NCI-H460 (cell line): ENCODE measurements at regions not wholly inside any gene's neighbourhood (a gene's known extent, or its start where the extent isn't known, plus 50 kb on each side); places are given as distances from the start of the nearest gene placed in this dataset.

ENCODE experiments used
- DNase-seq: peaks from one replicate; pipeline ENCODE4 v3.0.0-alpha.2; 2016; ENCODE audit warnings: low read depth; ENCODE audit errors: extremely low read depth
- small RNA-seq, 2 experiments: library from RNA; depleted of rRNA; stranded (forward); fragments of <200 nt; gene quantifications; one replicate each; pipeline ENCODE3, GENCODE V24; 2014

DNA sequence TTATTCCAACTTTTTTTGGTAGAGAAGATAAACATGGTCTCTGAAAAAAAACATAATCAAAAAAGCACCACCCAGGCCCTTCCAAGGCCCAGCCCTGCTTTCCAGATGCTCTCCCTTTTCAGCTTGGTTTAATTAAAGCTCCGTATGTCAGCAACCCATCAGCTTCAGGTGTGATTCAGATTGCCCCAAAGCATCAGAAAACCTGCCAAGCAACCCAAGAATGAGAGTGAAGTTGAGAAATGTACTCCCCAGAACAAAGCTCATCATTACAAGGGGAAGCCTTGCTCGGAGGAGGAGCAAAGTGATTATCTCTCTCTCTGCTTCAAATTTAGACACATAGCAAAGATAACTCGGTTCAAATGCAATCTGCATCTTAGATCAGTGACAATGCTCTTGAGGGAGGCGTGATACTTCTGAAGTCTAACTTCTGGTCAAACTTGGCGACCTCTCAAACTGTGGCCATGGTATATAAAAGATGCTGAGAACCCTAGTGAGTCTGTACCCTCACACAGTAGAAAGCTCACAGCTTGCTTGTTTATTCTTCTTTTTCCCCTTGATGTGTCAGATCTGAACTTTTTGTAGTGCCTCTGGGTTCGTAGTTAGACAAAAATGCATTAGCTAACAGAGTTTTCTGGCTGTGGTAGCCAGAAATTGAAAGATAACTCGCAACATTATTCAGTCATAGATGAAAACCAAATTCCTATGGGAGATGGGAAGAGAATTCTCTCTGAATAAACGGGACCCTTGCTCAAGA lies 63.3 kb upstream of the ZC3H11B start:
- DNase-seq: no peak

DNA sequence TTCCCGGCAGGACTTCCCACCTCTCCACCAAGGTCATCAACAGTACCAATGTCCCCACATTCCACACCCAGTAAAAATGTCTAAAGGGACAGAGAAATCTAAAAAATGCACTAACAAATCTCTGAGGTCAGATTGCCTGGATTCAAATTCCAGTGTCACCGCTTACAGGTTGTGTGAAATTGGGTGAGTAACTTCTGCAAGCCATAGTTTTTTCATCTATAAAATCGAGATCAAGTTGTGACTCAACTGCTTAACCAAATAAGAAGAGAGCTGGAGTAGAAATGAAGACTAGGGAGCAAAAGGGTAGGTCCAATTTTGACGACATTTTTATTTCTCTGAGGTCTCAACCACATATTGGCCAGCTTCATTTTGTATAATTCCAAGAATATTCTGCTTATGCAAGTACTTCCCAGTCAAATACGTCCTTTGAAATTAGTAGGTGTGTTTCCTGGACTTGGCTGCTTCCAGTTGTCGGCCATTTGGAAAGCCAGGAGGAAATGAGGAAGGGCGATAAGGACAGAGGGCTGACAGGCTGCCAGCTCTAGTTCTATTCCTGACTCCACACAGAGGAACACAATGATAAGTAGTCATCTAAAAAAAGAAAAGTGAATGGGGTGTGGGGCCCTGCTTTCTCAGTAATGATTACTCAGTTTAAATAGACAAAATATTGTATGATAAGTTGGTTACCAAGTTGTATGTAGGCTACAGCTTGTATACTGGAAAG lies 57.7 kb upstream of the ZC3H11B start:
- no peak for DNase-seq

DNA sequence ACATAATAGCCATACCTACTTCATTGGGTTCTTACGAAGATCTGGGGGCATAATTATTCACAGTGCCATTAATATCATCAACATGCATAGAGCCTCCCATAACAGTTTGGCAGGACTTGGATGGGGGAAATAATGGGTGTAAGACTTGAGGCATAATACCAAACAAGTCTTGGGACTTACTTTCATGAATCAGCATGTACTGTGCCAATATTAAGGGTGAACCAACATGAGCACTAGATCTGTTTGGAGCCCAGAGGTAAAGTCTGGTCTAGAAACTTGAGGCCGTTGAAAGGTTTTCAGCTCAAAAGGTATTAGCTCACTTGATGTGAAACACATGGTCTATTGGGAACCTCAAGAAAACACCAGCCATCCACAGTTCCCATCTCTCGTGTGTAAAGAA lies 56.7 kb upstream of the ZC3H11B start:
- no peak for DNase-seq

DNA sequence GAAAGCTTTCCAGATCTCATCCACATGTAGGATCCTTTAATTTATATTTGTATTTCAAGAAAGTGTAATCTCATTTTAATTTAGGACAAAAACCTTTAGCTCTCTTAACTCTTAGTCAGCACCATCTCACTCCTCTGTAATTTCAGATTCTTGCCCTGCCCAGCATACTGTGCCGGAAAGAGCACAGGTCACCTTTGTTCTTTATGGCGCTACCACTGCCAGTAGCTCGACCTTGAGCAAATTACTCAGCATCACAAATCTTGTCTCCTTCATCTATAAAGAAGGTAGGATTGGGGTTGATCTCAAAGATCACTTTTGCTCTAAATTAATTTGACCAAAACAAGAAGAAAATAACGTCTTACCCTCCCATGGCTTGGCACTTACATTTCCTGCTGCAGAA lies 56.1 kb upstream of the ZC3H11B start:
- DNase-seq: no peak

DNA sequence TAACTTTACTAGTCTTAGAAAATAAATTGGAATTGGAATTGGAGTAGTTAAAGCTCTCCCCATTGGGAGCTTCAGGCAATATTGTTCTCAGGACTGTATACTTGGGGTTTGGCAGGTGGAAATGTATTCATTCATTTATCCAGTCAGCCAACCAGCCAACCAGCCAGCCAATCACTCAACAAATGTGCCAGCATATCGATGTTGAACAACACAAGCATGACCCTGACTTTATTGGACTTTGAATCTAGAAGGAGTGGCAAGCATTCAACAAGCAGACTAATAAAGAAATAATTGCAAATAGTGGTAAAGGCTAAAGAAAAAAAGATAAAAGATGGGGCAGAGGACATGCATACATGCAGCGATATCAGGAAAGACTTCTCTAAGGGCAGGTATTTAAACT lies 55.5 kb upstream of the ZC3H11B start:
- DNase-seq: no peak

DNA sequence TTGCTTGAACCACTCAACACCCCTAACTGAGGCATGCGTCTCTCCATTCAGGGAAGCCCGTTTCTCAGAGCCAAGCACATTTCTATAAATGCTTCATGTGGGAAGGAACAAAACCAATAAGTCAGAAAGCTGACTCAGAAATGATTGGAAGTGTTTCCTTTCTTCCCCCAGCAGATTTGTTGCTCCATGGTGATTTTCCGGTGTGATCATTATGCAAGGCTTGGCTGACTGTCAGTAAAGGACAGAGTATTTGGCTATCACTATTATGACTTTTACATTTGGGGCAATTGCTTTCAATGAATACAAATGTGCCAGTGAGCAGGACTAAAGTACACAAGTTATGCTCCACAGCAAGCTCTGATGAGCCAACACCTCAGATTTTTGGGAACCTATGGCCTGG lies 53.3 kb upstream of the ZC3H11B start:
- no peak for DNase-seq

DNA sequence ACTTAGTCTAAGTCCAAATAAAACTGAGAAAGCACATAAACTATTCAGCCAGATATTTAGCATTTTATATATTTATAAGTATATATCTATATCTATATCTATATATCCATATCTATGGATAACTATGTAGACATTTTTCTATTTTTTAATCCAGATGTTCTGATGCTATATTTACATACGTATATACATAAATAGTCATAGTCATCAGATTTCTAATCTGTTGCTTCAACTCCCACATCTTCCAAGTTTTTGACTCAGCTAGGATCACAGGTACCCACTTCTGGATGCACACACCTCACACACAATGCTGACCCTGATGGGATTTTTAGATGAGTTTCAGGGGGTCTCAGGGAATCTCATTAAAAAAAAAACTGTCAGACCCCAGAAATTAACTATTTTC lies 52.2 kb upstream of the ZC3H11B start:
- DNase-seq: no peak

DNA sequence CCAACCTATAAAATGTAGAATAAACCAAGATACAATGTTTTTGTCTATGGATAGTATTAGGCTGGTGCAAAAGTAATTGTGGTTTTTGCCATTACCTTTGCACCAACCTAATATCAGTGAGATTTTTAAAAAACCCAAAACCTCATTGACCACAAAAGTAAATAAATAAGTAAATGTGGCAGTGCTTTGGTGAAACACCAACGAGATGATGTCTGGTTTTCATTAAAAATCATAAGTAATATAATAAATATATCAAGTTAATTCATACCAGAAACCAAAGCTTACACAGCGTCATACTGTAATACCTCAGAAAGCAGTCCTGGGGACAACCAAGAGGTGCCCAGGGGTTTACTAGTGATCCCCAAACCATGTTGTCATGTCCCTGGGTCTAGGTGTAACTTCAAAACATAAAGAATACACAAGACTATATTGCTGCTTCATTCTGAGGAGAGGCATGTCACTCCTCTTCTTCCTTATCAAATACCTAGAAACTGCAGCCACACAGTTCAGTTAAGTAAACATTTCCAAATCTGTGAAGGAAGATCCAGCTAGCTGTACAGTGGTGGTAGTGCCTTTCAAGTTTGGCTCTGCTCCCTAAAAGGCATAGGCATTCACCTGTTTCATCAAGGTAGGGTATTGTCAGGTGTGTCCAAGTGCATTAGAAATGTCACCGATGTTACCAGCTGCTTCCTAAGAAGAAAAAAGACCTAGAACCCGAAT lies 51.6 kb upstream of the ZC3H11B start:
- no peak for DNase-seq

Small RNA genes in the stretch of these regions (small RNA-seq; reads per million reads assigned to genes)
- 0 reads per million in 2 experiments for gene RNA5SP76
